H9 (cell line): ENCODE measurements at regions not wholly inside any gene's neighbourhood (a gene's known extent, or its start where the extent isn't known, plus 50 kb on each side); places are given as distances from the start of the nearest gene placed in this dataset.

Source experiments
- DNase-seq: peaks from one replicate; pipeline ENCODE4 v3.0.0-alpha.2; 2017
- H2AFZ ChIP-seq: one replicate; pipeline ENCODE4 v1.6.1; 2013; ENCODE audit warnings: mild to moderate bottlenecking, low read length, control low read depth, moderate library complexity
- H2AK5ac ChIP-seq: 2 replicates; pipeline ENCODE4 v1.6.1; 2013; ENCODE audit warnings: low read length, control low read depth, mixed read lengths; ENCODE audit not compliant: insufficient read length
- H2BK120ac ChIP-seq: one replicate; pipeline ENCODE4 v1.6.1; 2013; ENCODE audit warnings: low read depth, mild to moderate bottlenecking, low read length, control low read depth, inconsistent platforms; ENCODE audit not compliant: poor library complexity, severe bottlenecking
- H2BK12ac ChIP-seq: 2 replicates; pipeline ENCODE4 v1.6.1; 2013; ENCODE audit warnings: low read length, control low read depth, mixed read lengths, low read depth; ENCODE audit not compliant: insufficient read length
- H2BK15ac ChIP-seq: 2 replicates; pipeline ENCODE4 v1.6.1; 2013; ENCODE audit warnings: low read depth, low read length, control low read depth
- H2BK20ac ChIP-seq: one replicate; pipeline ENCODE4 v1.6.1; 2013; ENCODE audit warnings: low read depth, mild to moderate bottlenecking, low read length, control low read depth, inconsistent platforms; ENCODE audit not compliant: poor library complexity, severe bottlenecking
- H2BK5ac ChIP-seq: 2 replicates; pipeline ENCODE4 v1.6.1; 2013; ENCODE audit warnings: low read length, control low read depth, mixed read lengths; ENCODE audit not compliant: insufficient read length
- H3K14ac ChIP-seq: 2 replicates; pipeline ENCODE4 v1.6.1; 2013; ENCODE audit warnings: low read length, control low read depth; ENCODE audit not compliant: insufficient read depth
- H3K18ac ChIP-seq: 2 replicates; pipeline ENCODE4 v1.6.1; 2013; ENCODE audit warnings: low read depth, mild to moderate bottlenecking, mixed read lengths, low read length, control low read depth; ENCODE audit not compliant: insufficient read length
- H3K23ac ChIP-seq: 2 replicates; pipeline ENCODE4 v1.6.1; 2013; ENCODE audit warnings: low read length, control low read depth, mixed read lengths, low read depth; ENCODE audit not compliant: insufficient read length
- H3K23me2 ChIP-seq: 2 replicates; pipeline ENCODE4 v1.6.1; 2013; ENCODE audit warnings: low read depth, mild to moderate bottlenecking, mixed read lengths, low read length, control low read depth; ENCODE audit not compliant: insufficient read length, poor library complexity, severe bottlenecking
- H3K27ac ChIP-seq: 2 replicates; pipeline ENCODE4 v1.5.1; 2013; ENCODE audit warnings: low read length, control low read depth, mixed read lengths, low read depth; ENCODE audit not compliant: insufficient read length
- H3K27me3 ChIP-seq: 2 replicates; pipeline ENCODE4 v1.6.1; 2013; ENCODE audit warnings: low read length, control low read depth, inconsistent platforms; ENCODE audit not compliant: insufficient read depth
- H3K4ac ChIP-seq: 2 replicates; pipeline ENCODE4 v1.6.1; 2013; ENCODE audit warnings: low read depth, mild to moderate bottlenecking, control low read depth, inconsistent platforms, low read length, moderate library complexity
- H3K4me1 ChIP-seq: 2 replicates; pipeline ENCODE4 v1.6.1; 2013; ENCODE audit warnings: low read length, control low read depth, inconsistent platforms; ENCODE audit not compliant: insufficient read depth
- H3K4me2 ChIP-seq: 2 replicates; pipeline ENCODE4 v1.6.1; 2013; ENCODE audit warnings: low read length, control low read depth, mixed read lengths; ENCODE audit not compliant: insufficient read length, insufficient read depth
- H3K56ac ChIP-seq: 2 replicates; pipeline ENCODE4 v1.6.1; 2013; ENCODE audit warnings: low read depth, mild to moderate bottlenecking, mixed read lengths, low read length, control low read depth; ENCODE audit not compliant: insufficient read length
- H3K79me1 ChIP-seq: 2 replicates; pipeline ENCODE4 v1.6.1; 2013; ENCODE audit warnings: low read depth, mild to moderate bottlenecking, moderate library complexity, low read length, control low read depth, inconsistent platforms; ENCODE audit not compliant: insufficient read depth, poor library complexity, severe bottlenecking
- H3K79me2 ChIP-seq: 2 replicates; pipeline ENCODE4 v1.6.1; 2013; ENCODE audit warnings: low read length, control low read depth, inconsistent platforms; ENCODE audit not compliant: insufficient read depth
- H3K9ac ChIP-seq: 2 replicates; pipeline ENCODE4 v1.6.1; 2013; ENCODE audit warnings: low read length, control low read depth, mixed read lengths; ENCODE audit not compliant: insufficient read length; ENCODE audit errors: extremely low read depth
- H3K9me3 ChIP-seq: one replicate; pipeline ENCODE4 v1.6.1; 2013; ENCODE audit warnings: low read depth, low read length, inconsistent platforms; ENCODE audit not compliant: control insufficient read depth
- H3T11ph ChIP-seq: one replicate; pipeline ENCODE4 v1.6.1; 2013; ENCODE audit warnings: mild to moderate bottlenecking, low read length, control low read depth, inconsistent platforms
- H4K20me1 ChIP-seq: one replicate; pipeline ENCODE4 v1.6.1; 2013; ENCODE audit not compliant: control insufficient read depth, insufficient read length, insufficient read depth
- H4K5ac ChIP-seq: 2 replicates; pipeline ENCODE4 v1.6.1; 2013; ENCODE audit warnings: low read depth, mild to moderate bottlenecking, mixed read lengths, low read length, control low read depth; ENCODE audit not compliant: insufficient read length
- H4K8ac ChIP-seq: replicated peaks from 2 replicates; pipeline ENCODE4 v1.6.1; 2013; ENCODE audit warnings: low read length, control low read depth, mixed read lengths, low read depth; ENCODE audit not compliant: insufficient read length
- H4K91ac ChIP-seq: 2 replicates; pipeline ENCODE4 v1.6.1; 2013; ENCODE audit warnings: low read depth, mild to moderate bottlenecking, moderate library complexity, mixed read lengths, low read length, control low read depth; ENCODE audit not compliant: insufficient read length
- H3K27ac Mint-ChIP-seq, 3 experiments: 2 replicates in 2 of 3; 3 replicates in 1 of 3; pipeline ENCODE4 v1.8.0; 2020 to 2021; ENCODE audit warnings: mixed read lengths in 3 of 3, mild to moderate bottlenecking in 1 of 3, moderate library complexity in 1 of 3
- H3K27me3 Mint-ChIP-seq: 2 replicates; pipeline ENCODE4 v1.8.0; 2021; ENCODE audit warnings: low read depth, mild to moderate bottlenecking, moderate library complexity, mixed read lengths
- H3K36me3 Mint-ChIP-seq, 3 experiments: 2 replicates in 2 of 3; 3 replicates in 1 of 3; pipeline ENCODE4 v1.8.0; 2020 to 2021; ENCODE audit warnings: low read depth in 3 of 3, mixed read lengths in 3 of 3; ENCODE audit not compliant: insufficient read depth in 1 of 3
- H3K4me1 Mint-ChIP-seq, 2 experiments: 2 replicates each; pipeline ENCODE4 v1.8.0; 2020; ENCODE audit warnings: mixed read lengths in 2 of 2
- H3K4me3 Mint-ChIP-seq, 2 experiments: 2 replicates in 1 of 2; 3 replicates in 1 of 2; pipeline ENCODE4 v1.8.0; 2020 to 2021; ENCODE audit warnings: mild to moderate bottlenecking in 2 of 2, mixed read lengths in 2 of 2, moderate library complexity in 1 of 2
- H3K9me3 Mint-ChIP-seq, 2 experiments: 2 replicates in 1 of 2; 3 replicates in 1 of 2; pipeline ENCODE4 v1.8.0; 2020; ENCODE audit warnings: mild to moderate bottlenecking in 2 of 2, mixed read lengths in 2 of 2, moderate library complexity in 1 of 2
- WGBS: extraction: QIAGEN DNeasy Blood & Tissue Kit; methylation state at CpG from one replicate; pipeline ENCODE4 v1.1.7; 2013; ENCODE audit warnings: missing lambda C conversion rate, low lambda C conversion rate, mixed read lengths; ENCODE audit not compliant: insufficient read length; ENCODE audit errors: extremely low coverage; 5-methylcytosine and 5-hydroxymethylcytosine counted together
- TF ChIP-seq, protein P1 (sequence below): fragments of 200-600 bp; sonication (generic); conservative IDR thresholded peaks from 3 replicates; pipeline ENCODE4 v1.8.0; 2021; ENCODE audit warnings: antibody characterized with exemption, mild to moderate bottlenecking

DNA sequence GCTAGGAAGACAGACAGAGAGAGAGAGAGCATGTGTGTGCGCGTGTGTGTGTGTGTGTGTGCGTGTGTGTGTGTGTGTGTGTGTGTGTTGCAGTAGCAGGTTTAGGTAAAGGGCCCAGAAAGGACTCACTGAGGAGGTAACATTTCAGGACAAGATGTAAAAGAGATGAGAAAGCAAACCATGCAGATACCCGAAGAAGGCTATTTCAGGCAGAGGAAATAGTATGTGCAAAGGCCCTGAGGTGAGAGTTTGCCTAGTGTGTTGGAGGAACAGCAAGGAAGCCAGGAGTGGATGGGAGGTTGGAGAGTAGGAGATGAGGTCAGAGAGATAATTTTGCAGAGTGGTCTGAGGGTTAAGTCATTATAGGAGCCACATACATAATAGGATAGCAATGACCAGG, 754.3 kb upstream of the TBX3 start:
- no peaks in the 10 kb centered on the region for H3K23me2 ChIP-seq
- peaks cover 4% of the 10 kb centered on the region; the same call in 1 of the 2 replicates for H3K4me1 ChIP-seq
- H3K27me3 ChIP-seq = no peaks in the 10 kb centered on the region
- H3T11ph ChIP-seq = no peak overlapping the region
- no peak overlapping the region for H3K23ac ChIP-seq
- H3K79me1 ChIP-seq = no peaks in the 10 kb centered on the region
- H3K9ac ChIP-seq = no peak overlapping the region
- Mint-ChIP-seq H3K27me3 (peaks cover 10% of the 10 kb centered on the region), H3K4me3 (no peak overlapping the region), H3K9me3 (no peaks in the 10 kb centered on the region), H3K36me3 (no peaks in the 10 kb centered on the region), H3K4me1 (peaks cover 14% of the 10 kb centered on the region in 2 experiments), H3K27ac (no peak overlapping the region; a peak in 1 of 7 replicates)
- H2AFZ ChIP-seq = no peak overlapping the region
- no CpG with 5 or more reads among the region's 4 CpGs for WGBS
- no peak overlapping the region for H3K4ac ChIP-seq
- no peak overlapping the region for H2BK20ac ChIP-seq
- H3K27ac ChIP-seq = no peak overlapping the region
- H2BK15ac ChIP-seq = no peak overlapping the region
- H4K20me1 ChIP-seq = no peaks in the 10 kb centered on the region
- no peak overlapping the region for H2AK5ac ChIP-seq
- no peak for DNase-seq
- no peak overlapping the region for H2BK5ac ChIP-seq
- H3K56ac ChIP-seq = no peak overlapping the region
- no peaks in the 10 kb centered on the region for H3K79me2 ChIP-seq
- H4K91ac ChIP-seq = no peak overlapping the region
- TF ChIP-seq, protein P1, sequence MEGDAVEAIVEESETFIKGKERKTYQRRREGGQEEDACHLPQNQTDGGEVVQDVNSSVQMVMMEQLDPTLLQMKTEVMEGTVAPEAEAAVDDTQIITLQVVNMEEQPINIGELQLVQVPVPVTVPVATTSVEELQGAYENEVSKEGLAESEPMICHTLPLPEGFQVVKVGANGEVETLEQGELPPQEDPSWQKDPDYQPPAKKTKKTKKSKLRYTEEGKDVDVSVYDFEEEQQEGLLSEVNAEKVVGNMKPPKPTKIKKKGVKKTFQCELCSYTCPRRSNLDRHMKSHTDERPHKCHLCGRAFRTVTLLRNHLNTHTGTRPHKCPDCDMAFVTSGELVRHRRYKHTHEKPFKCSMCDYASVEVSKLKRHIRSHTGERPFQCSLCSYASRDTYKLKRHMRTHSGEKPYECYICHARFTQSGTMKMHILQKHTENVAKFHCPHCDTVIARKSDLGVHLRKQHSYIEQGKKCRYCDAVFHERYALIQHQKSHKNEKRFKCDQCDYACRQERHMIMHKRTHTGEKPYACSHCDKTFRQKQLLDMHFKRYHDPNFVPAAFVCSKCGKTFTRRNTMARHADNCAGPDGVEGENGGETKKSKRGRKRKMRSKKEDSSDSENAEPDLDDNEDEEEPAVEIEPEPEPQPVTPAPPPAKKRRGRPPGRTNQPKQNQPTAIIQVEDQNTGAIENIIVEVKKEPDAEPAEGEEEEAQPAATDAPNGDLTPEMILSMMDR = no peak
- H2BK12ac ChIP-seq = no peak overlapping the region
- no peak overlapping the region for H3K18ac ChIP-seq
- no peak overlapping the region for H3K14ac ChIP-seq
- no peak overlapping the region for H4K8ac ChIP-seq
- no peak overlapping the region for H2BK120ac ChIP-seq
- no peak overlapping the region for H3K4me2 ChIP-seq
- no peaks in the 10 kb centered on the region for H3K9me3 ChIP-seq
- no peak overlapping the region for H4K5ac ChIP-seq
